ENCODE measurements at regions not wholly inside any gene's neighbourhood (a gene's known extent, or its start where the extent isn't known, plus 50 kb on each side); places are given as distances from the start of the nearest gene placed in this dataset.

DNA sequence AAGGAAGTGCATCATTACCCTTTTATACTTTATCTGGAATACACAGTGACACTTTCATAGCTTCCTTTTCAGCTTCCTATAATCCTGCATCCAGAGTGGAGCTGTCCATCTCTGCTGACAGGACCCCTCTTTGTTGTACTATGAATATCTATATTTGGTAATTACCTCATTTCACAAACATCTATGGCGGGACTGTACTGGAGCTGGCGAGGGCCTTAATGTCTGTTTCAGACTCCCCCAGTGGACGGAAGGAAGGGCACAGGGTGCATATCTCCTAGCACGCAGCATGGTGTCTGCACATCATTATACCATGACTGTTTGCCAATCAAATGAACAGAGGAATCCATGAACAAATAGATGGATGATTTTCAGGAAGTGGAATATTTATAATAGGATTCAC, 142.3 kb downstream of the SOX11 start:
- TF ChIP-seq, protein P1, sequence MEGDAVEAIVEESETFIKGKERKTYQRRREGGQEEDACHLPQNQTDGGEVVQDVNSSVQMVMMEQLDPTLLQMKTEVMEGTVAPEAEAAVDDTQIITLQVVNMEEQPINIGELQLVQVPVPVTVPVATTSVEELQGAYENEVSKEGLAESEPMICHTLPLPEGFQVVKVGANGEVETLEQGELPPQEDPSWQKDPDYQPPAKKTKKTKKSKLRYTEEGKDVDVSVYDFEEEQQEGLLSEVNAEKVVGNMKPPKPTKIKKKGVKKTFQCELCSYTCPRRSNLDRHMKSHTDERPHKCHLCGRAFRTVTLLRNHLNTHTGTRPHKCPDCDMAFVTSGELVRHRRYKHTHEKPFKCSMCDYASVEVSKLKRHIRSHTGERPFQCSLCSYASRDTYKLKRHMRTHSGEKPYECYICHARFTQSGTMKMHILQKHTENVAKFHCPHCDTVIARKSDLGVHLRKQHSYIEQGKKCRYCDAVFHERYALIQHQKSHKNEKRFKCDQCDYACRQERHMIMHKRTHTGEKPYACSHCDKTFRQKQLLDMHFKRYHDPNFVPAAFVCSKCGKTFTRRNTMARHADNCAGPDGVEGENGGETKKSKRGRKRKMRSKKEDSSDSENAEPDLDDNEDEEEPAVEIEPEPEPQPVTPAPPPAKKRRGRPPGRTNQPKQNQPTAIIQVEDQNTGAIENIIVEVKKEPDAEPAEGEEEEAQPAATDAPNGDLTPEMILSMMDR (IDR thresholded peaks at IDR 0.05 in 4 of 5, conservative IDR thresholded peaks at IDR 0.05 in 1 of 5) = no peak
- no peak for TF ChIP-seq POLR2A (IDR thresholded peaks at IDR 0.05)

Measured in gastrocnemius medialis (tissue), 4 donors.